ENCODE measurements at regions not wholly inside any gene's neighbourhood (a gene's known extent, or its start where the extent isn't known, plus 50 kb on each side); places are given as distances from the start of the nearest gene placed in this dataset.

DNA sequence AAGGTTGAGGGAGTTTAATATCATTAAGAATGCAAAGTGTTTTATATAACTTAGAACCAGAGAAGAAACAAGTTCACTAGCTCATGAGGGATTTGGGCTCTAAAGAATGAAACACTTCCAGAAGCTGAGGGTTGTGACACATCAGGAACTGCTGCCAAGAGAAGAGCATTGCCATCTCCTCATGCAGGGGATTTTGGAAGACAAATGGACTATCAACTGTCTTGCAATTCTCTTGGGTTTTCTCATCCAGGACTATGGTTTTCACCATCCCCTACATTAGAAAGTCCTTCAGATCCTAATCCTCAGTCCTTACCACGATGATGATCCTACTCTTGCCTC is 59.7 kb upstream of the KL start:
- peaks cover 2% of the 10 kb centered on the region for H3K36me3 Mint-ChIP-seq (ENCODE audit: low read depth)
- no peak for TF ChIP-seq CTCF (IDR thresholded peaks at IDR 0.05)
- H3K27ac Mint-ChIP-seq (ENCODE audit: unreplicated experiment), result no peak overlapping the region
- no peak overlapping the region for H3K4me3 Mint-ChIP-seq (ENCODE audit: unreplicated experiment)
- peaks cover 3% of the 10 kb centered on the region for H3K27me3 Mint-ChIP-seq (ENCODE audit: low read depth)
- no peak for DNase-seq (ENCODE audit: low spot score)
- H3K4me1 Mint-ChIP-seq (ENCODE audit: low read depth), result no peaks in the 10 kb centered on the region
- H3K9me3 Mint-ChIP-seq (ENCODE audit: low read depth), result no peaks in the 10 kb centered on the region

DNA sequence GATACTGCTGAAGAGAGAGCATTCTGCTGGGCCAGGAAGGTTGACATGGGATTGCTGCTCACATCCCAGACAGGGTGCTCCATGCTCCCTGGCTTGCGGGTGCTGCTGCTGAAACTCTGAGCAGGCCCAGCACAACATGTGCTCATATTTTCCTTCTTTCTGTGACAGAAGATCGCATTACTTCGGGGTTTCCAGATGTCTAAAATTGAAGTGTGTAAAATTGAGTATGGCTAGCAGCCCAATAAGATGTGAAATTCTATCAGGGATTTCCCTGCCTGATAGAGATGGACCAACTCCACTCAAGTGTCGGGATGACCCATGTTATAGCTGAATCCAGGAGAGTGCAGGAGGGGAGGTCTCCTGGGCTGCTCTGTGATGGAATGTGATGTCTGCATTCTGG is 55.6 kb upstream of the KL start:
- H3K27ac Mint-ChIP-seq (ENCODE audit: unreplicated experiment), result no peak overlapping the region
- TF ChIP-seq CTCF (IDR thresholded peaks at IDR 0.05), result no peak
- no peaks in the 10 kb centered on the region for H3K9me3 Mint-ChIP-seq (ENCODE audit: low read depth)
- peaks cover 3% of the 10 kb centered on the region for H3K36me3 Mint-ChIP-seq (ENCODE audit: low read depth)
- DNase-seq (ENCODE audit: low spot score), result no peak
- H3K4me1 Mint-ChIP-seq (ENCODE audit: low read depth), result no peaks in the 10 kb centered on the region
- H3K27me3 Mint-ChIP-seq (ENCODE audit: low read depth), result peaks cover 3% of the 10 kb centered on the region
- H3K4me3 Mint-ChIP-seq (ENCODE audit: unreplicated experiment), result no peak overlapping the region

- Mint-ChIP-seq H3K27me3 (ENCODE audit: low read depth) (peaks cover 3% of the 10 kb centered on the region), H3K9me3 (ENCODE audit: low read depth) (no peaks in the 10 kb centered on the region), H3K4me3 (ENCODE audit: unreplicated experiment) (no peak overlapping the region), H3K27ac (ENCODE audit: unreplicated experiment) (no peak overlapping the region), H3K36me3 (ENCODE audit: low read depth) (peaks cover 3% of the 10 kb centered on the region), H3K4me1 (ENCODE audit: low read depth) (no peaks in the 10 kb centered on the region)
- TF ChIP-seq CTCF (IDR thresholded peaks at IDR 0.05), result no peak
- no peak for DNase-seq (ENCODE audit: low spot score)
Measured at GRCh38 chr13:32961724-32962123, 54.5 kb upstream of the KL start.

DNA sequence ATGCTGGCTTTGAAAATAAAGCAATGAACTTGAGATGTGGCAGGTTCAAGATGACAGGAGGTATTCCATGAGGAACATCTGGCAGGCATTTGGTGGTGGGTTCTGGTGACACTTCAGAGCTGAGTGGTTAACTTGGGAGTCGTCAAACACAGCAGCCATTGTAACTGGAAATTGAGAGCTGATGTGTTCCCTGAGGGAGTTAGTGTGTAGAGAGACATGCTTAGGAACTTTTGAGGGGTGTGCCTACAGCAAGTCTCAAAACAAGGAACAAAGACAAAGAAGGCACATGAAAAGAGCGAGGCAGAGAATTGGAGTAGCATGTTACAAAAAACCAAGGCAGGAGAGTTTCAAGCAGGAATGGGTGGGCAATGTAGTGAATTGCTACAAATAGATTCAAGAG is 53.9 kb upstream of the KL start:
- H3K36me3 Mint-ChIP-seq (ENCODE audit: low read depth), result peaks cover 2% of the 10 kb centered on the region
- no peak overlapping the region for H3K4me3 Mint-ChIP-seq (ENCODE audit: unreplicated experiment)
- no peak overlapping the region for H3K27ac Mint-ChIP-seq (ENCODE audit: unreplicated experiment)
- H3K27me3 Mint-ChIP-seq (ENCODE audit: low read depth), result peaks cover 2% of the 10 kb centered on the region
- H3K4me1 Mint-ChIP-seq (ENCODE audit: low read depth), result no peaks in the 10 kb centered on the region
- H3K9me3 Mint-ChIP-seq (ENCODE audit: low read depth), result no peaks in the 10 kb centered on the region
- no peak for DNase-seq (ENCODE audit: low spot score)
- no peak for TF ChIP-seq CTCF (IDR thresholded peaks at IDR 0.05)

DNA sequence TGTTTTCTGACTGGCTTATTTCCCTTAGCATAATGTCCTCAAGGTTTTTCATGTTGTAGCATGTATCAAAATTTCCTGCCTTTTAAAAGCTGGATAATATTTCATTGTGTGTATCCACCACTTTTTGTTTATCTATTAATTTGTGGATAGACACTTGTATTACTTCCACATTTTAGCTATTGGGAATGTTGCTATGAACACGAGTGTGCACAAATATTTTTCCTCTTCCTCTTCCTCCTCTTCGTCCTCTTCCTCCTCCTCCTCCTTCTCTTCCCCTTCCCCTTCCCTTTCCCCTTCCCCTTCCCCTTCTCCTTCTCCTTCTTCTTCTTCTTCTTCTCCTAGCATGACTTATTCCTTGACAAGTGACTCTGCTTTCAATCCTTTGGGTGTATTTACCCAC is 51.2 kb upstream of the KL start:
- no peaks in the 10 kb centered on the region for H3K27me3 Mint-ChIP-seq (ENCODE audit: low read depth)
- H3K4me1 Mint-ChIP-seq (ENCODE audit: low read depth), result peaks cover 11% of the 10 kb centered on the region
- H3K4me3 Mint-ChIP-seq (ENCODE audit: unreplicated experiment), result no peak overlapping the region
- peaks cover 1% of the 10 kb centered on the region for H3K36me3 Mint-ChIP-seq (ENCODE audit: low read depth)
- H3K9me3 Mint-ChIP-seq (ENCODE audit: low read depth), result no peaks in the 10 kb centered on the region
- no peak for TF ChIP-seq CTCF (IDR thresholded peaks at IDR 0.05)
- no peak overlapping the region for H3K27ac Mint-ChIP-seq (ENCODE audit: unreplicated experiment)
- no peak for DNase-seq (ENCODE audit: low spot score)

Measured in chondrocyte (in vitro differentiated cells).